HepG2 (cell line): ENCODE measurements at regions not wholly inside any gene's neighbourhood (a gene's known extent, or its start where the extent isn't known, plus 50 kb on each side); places are given as distances from the start of the nearest gene placed in this dataset.

Experiments
- AFF4 ChIP-seq: sonication (generic); formaldehyde crosslinking; IDR thresholded peaks from 2 replicates; pipeline ENCODE4 v1.4.0; 2020; ENCODE audit warnings: missing genetic modification reagents
- EP300 ChIP-seq, 3 experiments: sonication (generic) in 1 of 3; formaldehyde crosslinking in 1 of 3; IDR thresholded peaks; 2 replicates each; pipeline versions ENCODE4 v1.5.1 to v1.6.1; 2011 to 2020; ENCODE audit warnings: low read depth in 2 of 3, low read length in 2 of 3, borderline replicate concordance in 1 of 3, improper control_type of control experiment in 1 of 3, mild to moderate bottlenecking in 1 of 3, missing genetic modification reagents in 1 of 3, moderate library complexity in 1 of 3
- NFYB ChIP-seq: sonication (generic); formaldehyde crosslinking; IDR thresholded peaks from 2 replicates; pipeline ENCODE4 v1.4.0; 2020; ENCODE audit warnings: missing genetic modification reagents
- TF ChIP-seq, protein P1 (sequence below): sonication (generic); formaldehyde crosslinking; IDR thresholded peaks from 2 replicates; pipeline ENCODE4 v1.4.0; 2020; ENCODE audit warnings: mild to moderate bottlenecking, missing genetic modification reagents

GRCh38 chr3:191958980-191959671 lies 498.2 kb downstream of the PYDC2 start:
- TF ChIP-seq NFYB (CRISPR knock-in tag) = no peak
- no peak for TF ChIP-seq AFF4 (CRISPR knock-in tag)
- TF ChIP-seq, protein P1, sequence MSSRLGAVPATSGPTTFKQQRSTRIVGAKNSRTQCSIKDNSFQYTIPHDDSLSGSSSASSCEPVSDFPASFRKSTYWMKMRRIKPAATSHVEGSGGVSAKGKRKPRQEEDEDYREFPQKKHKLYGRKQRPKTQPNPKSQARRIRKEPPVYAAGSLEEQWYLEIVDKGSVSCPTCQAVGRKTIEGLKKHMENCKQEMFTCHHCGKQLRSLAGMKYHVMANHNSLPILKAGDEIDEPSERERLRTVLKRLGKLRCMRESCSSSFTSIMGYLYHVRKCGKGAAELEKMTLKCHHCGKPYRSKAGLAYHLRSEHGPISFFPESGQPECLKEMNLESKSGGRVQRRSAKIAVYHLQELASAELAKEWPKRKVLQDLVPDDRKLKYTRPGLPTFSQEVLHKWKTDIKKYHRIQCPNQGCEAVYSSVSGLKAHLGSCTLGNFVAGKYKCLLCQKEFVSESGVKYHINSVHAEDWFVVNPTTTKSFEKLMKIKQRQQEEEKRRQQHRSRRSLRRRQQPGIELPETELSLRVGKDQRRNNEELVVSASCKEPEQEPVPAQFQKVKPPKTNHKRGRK (CRISPR knock-in tag) = no peak
- TF ChIP-seq EP300 (IDR thresholded peaks at IDR 0.05; ENCODE audit: low read depth in 2 of 2, low read length in 2 of 2) = no peak
- no peak for TF ChIP-seq EP300 (CRISPR knock-in tag; IDR thresholded peaks at IDR 0.05; ENCODE audit: borderline replicate concordance)
